HEK293T (cell line): ENCODE measurements at regions not wholly inside any gene's neighbourhood (a gene's known extent, or its start where the extent isn't known, plus 50 kb on each side); places are given as distances from the start of the nearest gene placed in this dataset.

Experiments used
- CTCF ChIA-PET: fragments of 350-600 bp; formaldehyde crosslinking; extraction: SDS; loops from one replicate; lab custom pipeline; 2021; ENCODE audit warnings: antibody characterized with exemption, inconsistent platforms; lab: Yijun Ruan, JAX
- POLR2A ChIA-PET: fragments of 350-600 bp; formaldehyde crosslinking; extraction: SDS; loops from one replicate; lab custom pipeline; 2020; ENCODE audit warnings: antibody characterized with exemption, inconsistent platforms; lab: Yijun Ruan, JAX
- DNase-seq: peaks from one replicate; pipeline ENCODE4 v3.0.0; 2012; ENCODE audit warnings: mixed read lengths; ENCODE audit errors: extremely low spot score
- ARNT ChIP-seq: fragments of 450-650 bp; IDR thresholded peaks from 2 replicates; pipeline ENCODE4 v1.6.1; 2017; ENCODE audit warnings: mild to moderate bottlenecking
- BHLHE40 ChIP-seq: fragments of 450-650 bp; IDR thresholded peaks from 2 replicates; pipeline ENCODE4 v1.6.1; 2016; ENCODE audit warnings: mild to moderate bottlenecking, moderate library complexity, borderline replicate concordance
- CTBP1 ChIP-seq: fragments of 450-650 bp; IDR thresholded peaks from 2 replicates; pipeline ENCODE4 v1.6.1; 2016; ENCODE audit warnings: borderline replicate concordance
- ELF4 ChIP-seq: fragments of 450-650 bp; IDR thresholded peaks from 2 replicates; pipeline ENCODE4 v1.6.1; 2017; ENCODE audit warnings: antibody characterized with exemption
- FOXA1 ChIP-seq: fragments of 450-650 bp; IDR thresholded peaks from 2 replicates; pipeline ENCODE4 v1.6.1; 2016; ENCODE audit warnings: mild to moderate bottlenecking
- FOXK2 ChIP-seq: fragments of 450-650 bp; IDR thresholded peaks from 2 replicates; pipeline ENCODE4 v1.6.1; 2016; ENCODE audit warnings: mild to moderate bottlenecking
- FOXM1 ChIP-seq: fragments of 450-650 bp; IDR thresholded peaks from 2 replicates; pipeline ENCODE4 v1.6.1; 2017; ENCODE audit warnings: mild to moderate bottlenecking, borderline replicate concordance
- HDGF ChIP-seq: fragments of 450-650 bp; IDR thresholded peaks from 2 replicates; pipeline ENCODE4 v1.6.1; 2017; ENCODE audit warnings: antibody characterized with exemption, borderline replicate concordance
- L3MBTL2 ChIP-seq: fragments of 450-650 bp; conservative IDR thresholded peaks from 2 replicates; pipeline ENCODE4 v1.6.1; 2016; ENCODE audit warnings: mild to moderate bottlenecking
- LEF1 ChIP-seq: fragments of 450-650 bp; IDR thresholded peaks from 2 replicates; pipeline ENCODE4 v1.6.1; 2017; ENCODE audit warnings: mild to moderate bottlenecking, borderline replicate concordance
- NFRKB ChIP-seq: fragments of 450-650 bp; IDR thresholded peaks from 2 replicates; pipeline ENCODE4 v1.6.1; 2016; ENCODE audit warnings: mild to moderate bottlenecking, moderate library complexity
- SP1 ChIP-seq: fragments of 450-650 bp; IDR thresholded peaks from 2 replicates; pipeline ENCODE4 v1.6.1; 2017
- SUZ12 ChIP-seq: fragments of 450-650 bp; IDR thresholded peaks from 2 replicates; pipeline ENCODE4 v1.6.1; 2016; ENCODE audit warnings: mild to moderate bottlenecking
- TARDBP ChIP-seq: fragments of 450-650 bp; IDR thresholded peaks from 2 replicates; pipeline ENCODE4 v1.6.1; 2016
- ZNF384 ChIP-seq: fragments of 450-650 bp; IDR thresholded peaks from 2 replicates; pipeline ENCODE4 v1.6.1; 2016
- TF ChIP-seq, protein P1 (sequence below): fragments of 450-650 bp; IDR thresholded peaks from 2 replicates; pipeline ENCODE4 v1.6.1; 2016

GRCh38 chr4:57191523-57192034 is 81.4 kb upstream of the IGFBP7 start:
- ChIA-PET CTCF (interaction anchor here (0.8 to 1.8 kb wide), 22 partner anchors 8 to 408 kb away, joined by 3 to 16 read pairs (median 4); no protein-coding TSS in a partner anchor), POLR2A (no interaction called here)
- TF ChIP-seq ELF4: no peak
- TF ChIP-seq BHLHE40: no peak
- TF ChIP-seq ZNF384: no peak
- no peak for TF ChIP-seq FOXM1
- no peak for TF ChIP-seq CTBP1
- TF ChIP-seq TARDBP: no peak
- no peak for TF ChIP-seq FOXK2
- no peak for TF ChIP-seq SUZ12
- TF ChIP-seq, protein P1, sequence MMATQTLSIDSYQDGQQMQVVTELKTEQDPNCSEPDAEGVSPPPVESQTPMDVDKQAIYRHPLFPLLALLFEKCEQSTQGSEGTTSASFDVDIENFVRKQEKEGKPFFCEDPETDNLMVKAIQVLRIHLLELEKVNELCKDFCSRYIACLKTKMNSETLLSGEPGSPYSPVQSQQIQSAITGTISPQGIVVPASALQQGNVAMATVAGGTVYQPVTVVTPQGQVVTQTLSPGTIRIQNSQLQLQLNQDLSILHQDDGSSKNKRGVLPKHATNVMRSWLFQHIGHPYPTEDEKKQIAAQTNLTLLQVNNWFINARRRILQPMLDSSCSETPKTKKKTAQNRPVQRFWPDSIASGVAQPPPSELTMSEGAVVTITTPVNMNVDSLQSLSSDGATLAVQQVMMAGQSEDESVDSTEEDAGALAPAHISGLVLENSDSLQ: no peak
- TF ChIP-seq NFRKB: no peak
- TF ChIP-seq L3MBTL2: no peak
- no peak for TF ChIP-seq LEF1
- peak; percentile 10 for DNase-seq

DNA sequence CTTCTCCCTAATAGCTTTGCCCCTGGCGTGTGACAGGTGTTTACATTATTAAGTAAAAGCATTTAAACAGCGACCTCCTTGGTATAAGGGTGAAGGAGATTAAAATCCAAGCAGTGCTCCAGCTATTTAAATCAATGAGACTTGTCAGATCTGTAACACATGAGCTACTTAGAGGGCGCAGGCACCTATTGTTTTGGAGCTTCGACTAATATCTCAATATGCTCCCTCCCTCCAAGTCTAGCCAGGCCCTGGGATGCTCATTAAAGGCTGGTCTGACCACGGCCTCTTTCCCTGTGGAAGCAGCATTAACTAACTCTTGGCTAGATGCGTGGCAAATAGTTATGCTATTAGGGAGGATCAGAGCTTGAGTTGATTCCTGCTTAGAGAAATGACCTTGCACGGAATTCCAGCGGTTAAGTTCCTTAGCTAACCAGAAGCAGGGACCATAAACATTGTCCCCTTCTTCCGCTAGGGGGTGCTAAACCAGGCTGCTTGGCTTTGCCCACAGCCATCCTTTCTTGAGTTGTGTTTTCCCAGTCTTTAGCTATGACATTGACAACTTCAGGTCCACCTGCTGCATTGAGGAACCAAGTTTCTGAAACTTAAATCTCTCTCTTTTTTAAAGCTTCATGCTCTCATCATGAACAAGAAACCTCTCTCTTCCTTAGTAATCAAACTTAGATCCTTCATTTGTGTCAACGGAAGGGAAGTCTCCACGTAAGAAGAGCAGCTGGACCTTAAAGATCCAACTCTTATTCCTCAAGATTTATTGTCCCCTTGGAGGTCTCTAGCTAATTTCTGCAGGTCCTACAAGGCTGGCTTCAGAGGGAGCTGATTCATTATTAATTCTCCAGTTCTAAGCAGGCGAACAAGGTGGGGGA is 80.7 kb upstream of the IGFBP7 start:
- ChIA-PET POLR2A (no interaction called here), CTCF (interaction anchor here (0.7 to 1.8 kb wide), 23 partner anchors 9 to 409 kb away, joined by 3 to 16 read pairs (median 4); no protein-coding TSS in a partner anchor)
- peak; percentile 70 for DNase-seq

GRCh38 chr4:57187246-57187645 is 77.1 kb upstream of the IGFBP7 start:
- ChIA-PET CTCF (no interaction called here), POLR2A (no interaction called here)
- TF ChIP-seq FOXM1 (no peak), NFRKB (no peak), FOXK2 (no peak), TARDBP (no peak), ELF4 (no peak), LEF1 (no peak), FOXA1 (no peak), SP1 (no peak), SUZ12 (no peak), CTBP1 (no peak), BHLHE40 (no peak), HDGF (no peak), L3MBTL2 (no peak), ARNT (no peak), ZNF384 (no peak)
- TF ChIP-seq, protein P1: no peak
- no peak for DNase-seq

More for the DNA sequence above, 80.7 kb upstream of the IGFBP7 start:
- no peak for TF ChIP-seq FOXA1
- no peak for TF ChIP-seq BHLHE40
- no peak for TF ChIP-seq ARNT
- TF ChIP-seq TARDBP: no peak
- no peak for TF ChIP-seq SP1
- TF ChIP-seq FOXK2: no peak
- no peak for TF ChIP-seq CTBP1
- no peak for TF ChIP-seq SUZ12
- TF ChIP-seq LEF1: no peak
- no peak for TF ChIP-seq FOXM1
- no peak for TF ChIP-seq ELF4
- TF ChIP-seq NFRKB: no peak
- TF ChIP-seq, protein P1: no peak
- TF ChIP-seq ZNF384: no peak
- no peak for TF ChIP-seq HDGF
- no peak for TF ChIP-seq L3MBTL2

DNA sequence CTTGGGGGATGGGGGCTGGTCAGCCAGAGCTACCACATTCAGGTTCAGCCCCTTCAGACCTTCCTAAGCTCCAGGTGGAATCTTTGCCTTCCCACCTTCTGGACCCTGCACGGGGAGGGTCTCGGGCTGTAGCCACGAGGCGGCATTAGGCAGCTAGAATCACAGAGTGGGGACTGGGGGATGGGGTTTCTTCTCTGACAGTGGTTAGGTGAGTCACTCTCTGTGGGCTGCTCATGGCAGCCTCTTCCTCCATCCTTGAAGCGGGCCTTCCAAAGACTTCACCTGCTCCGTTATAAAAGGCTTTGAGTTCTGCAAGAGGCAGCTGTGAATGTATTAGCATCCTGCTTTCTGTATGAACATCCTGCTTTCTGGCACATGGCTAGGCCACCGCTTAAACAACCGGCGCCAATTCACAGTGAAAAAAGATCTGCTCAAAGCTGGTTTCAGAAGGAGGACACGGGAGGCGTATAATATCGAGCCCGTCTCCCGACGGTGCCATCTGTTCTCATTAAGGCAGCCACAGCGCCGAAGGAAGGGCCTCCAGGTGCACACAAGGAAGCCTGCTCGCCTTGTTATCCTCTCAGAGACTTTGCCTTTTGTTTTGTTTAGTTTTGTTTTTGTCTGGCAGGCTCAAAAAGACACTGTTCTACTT is 74.3 kb upstream of the IGFBP7 start:
- no peak for DNase-seq
- ChIA-PET CTCF (no interaction called here), POLR2A (no interaction called here)

More for the DNA sequence above, 74.3 kb upstream of the IGFBP7 start:
- TF ChIP-seq SP1 (no peak), FOXA1 (no peak), CTBP1 (no peak), NFRKB (no peak), ELF4 (no peak), SUZ12 (no peak), FOXK2 (no peak), LEF1 (no peak), FOXM1 (no peak), HDGF (no peak), L3MBTL2 (no peak), TARDBP (no peak), ZNF384 (no peak), ARNT (no peak), BHLHE40 (no peak)
- TF ChIP-seq, protein P1: no peak
